Forelimb muscle (tissue), 1 donor: ENCODE measurements at regions not wholly inside any gene's neighbourhood (a gene's known extent, or its start where the extent isn't known, plus 50 kb on each side); places are given as distances from the start of the nearest gene placed in this dataset.

Experiments used
- DNase-seq: peaks from one replicate; pipeline ENCODE4 v3.0.0-alpha.2; 2013; ENCODE audit warnings: low read depth

DNA sequence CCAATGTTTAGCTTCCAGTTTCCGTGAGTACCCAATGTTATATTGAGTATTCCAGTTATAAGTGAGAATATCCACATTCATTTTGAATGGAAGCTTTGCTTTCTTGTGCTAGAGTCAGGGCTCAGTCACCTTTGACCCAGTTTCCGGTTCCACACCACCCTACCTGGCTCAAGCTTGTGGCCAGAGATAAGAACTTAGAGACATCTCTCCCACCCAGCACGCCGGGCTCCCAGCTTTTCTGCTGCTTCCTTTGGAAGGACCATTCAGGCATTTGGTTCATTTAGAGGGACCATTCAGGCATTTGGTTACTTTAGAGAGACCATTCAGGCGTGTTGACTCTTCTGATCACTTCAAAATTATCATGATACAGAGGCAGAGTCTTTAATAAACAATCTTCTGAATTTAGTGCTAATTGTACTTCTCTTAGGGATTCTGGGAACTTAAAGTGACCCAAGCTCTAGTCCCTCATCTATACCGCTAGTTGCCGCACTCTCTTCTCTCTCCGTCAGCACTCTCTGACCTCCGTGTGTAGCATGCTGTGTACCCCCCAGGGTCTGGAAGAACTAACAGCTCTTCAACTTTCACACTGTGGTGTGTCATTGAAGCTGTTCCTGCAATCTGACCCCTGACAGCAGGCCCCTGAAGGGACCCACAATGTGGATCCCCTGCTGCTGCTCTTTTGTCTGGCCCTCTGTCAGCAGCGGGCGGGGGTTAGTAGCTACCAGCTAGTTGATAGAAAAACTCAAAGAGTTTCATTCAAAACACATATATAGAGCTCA lies 943.1 kb downstream of the ARAP2 start:
- DNase-seq: no peak

DNA sequence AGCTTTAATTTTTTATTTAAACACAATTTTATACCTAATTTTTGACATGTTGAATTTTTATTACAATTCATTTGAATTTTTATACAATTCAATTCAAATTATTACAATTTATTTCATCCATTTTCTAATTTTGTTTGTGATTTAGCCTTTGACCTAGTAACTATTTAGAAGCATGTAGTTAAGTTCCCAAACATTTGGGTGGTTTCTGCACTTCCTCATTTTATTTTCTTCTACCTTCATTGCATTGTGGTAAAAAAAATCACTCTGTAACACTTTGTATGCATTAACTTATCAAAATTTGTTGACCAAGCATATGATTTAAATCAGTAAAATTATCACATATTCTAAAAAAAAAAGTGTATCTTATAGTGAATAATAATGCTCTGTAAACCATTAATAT lies 928.9 kb downstream of the ARAP2 start:
- DNase-seq: no peak

DNA sequence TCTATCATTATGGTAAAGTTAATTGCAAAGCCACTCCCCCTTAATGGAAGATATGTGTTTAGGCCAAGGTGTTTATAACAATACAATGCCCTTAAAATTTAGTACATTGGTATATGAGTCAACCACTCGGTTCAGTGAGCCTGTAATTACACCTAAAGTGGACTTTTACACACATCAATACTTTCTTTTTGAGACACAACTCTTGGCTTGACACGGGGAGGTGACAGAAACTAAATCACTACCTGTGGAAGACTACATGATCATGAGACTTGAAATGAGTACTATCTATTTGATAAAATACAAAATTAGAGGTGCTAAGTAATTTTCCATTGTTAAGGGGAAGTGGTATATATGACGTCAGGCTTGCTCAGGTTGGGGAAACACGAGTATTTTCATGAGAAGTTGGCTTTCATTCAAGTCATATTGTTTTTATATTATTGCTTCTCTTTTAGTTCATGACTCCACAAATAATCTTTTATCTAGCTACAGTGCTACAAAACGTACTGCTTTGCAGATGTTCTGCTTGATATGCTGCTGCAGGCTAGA lies 918.3 kb downstream of the ARAP2 start:
- DNase-seq: no peak

DNA sequence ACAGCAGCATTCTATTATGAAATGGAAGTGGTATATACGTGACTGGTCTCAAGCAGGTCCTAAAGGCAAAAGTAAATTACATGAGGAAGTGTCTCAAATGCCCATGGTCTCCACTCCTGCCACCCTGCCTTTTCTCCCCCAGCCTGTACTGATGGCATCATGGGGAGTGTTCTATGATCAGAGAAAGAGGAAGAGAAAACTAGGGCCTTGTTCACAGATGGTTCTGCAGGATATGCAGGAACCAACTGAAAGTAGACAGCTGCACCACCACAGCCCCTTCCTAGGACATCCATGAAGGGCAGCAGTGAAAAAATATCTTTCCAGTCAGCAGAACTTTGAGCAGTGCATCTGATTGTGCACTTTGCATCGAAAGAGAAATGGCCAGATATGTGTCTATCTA lies 901.5 kb downstream of the ARAP2 start:
- no peak for DNase-seq

DNA sequence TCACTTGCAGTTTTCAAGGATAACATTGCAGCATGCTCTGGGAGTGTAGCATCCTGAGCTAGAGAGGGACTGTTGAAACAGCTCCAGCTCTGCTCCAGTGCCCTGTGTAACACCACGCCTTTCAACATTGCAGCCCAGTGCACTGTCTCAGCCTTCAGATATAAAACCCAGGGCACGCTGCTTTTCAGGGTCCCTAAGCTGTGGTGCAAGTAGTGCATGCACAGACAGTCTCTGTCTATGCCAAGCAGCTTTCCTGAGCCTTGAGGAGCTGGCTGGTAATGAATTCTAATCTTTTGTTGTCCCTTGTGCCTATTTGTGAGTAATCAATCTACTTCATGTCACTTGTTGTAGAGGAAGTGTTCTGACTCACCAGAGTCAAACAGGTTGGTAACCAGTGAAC lies 897.0 kb downstream of the ARAP2 start:
- DNase-seq: no peak

DNA sequence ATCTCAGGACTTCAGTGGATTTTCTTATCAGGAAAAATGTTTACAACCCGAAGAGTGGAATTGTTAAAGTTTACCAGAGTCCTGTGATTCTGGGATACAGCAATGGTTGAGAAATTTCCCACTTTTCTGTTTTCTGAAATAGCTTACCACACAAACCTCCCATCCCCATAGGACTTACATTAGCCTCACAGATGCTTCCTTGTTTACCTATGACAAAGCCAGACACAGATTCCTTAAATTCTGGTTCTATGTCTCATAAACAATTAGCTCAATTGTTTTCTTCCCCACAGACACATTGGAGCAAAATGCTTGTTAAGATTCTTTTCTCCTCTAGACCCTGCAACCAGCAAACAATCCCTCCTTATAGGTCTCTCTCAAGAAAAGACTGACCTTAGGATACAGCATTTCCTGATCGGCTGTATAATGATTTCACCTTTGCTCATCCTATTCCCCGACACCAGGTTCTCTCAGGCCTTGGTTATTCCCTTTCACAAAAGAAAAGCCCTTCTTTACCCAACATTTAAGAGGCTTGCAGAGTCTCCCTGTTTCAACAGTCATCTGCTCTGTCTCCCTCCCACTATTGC lies 886.2 kb downstream of the ARAP2 start:
- no peak for DNase-seq

DNA sequence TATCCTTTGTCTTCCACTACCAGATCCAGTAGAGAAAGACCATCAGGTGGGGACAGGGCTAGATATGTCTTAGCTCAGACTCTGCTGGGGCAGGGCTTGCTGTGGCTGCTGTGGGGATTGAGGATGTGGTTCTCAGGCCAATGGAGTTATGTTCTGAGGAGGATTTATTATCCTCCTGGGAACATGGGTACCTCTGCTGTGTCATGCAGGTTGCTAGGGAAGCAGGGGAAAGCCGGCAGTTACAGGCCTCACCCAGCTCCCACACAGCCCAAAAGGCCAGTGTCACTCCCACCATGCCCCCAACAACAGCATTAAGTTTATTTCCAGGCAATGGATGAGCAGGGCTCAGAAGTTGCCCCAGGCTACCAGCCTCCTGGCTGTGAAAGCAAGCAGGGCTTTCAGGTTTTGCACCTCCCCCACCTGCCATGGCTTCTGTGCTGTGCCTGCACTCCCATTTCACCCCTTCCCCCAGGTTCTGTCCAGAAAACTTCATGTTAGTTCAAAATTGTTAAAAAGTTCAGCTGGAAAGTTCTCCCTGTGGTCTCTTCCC lies 879.9 kb downstream of the ARAP2 start:
- no peak for DNase-seq

DNA sequence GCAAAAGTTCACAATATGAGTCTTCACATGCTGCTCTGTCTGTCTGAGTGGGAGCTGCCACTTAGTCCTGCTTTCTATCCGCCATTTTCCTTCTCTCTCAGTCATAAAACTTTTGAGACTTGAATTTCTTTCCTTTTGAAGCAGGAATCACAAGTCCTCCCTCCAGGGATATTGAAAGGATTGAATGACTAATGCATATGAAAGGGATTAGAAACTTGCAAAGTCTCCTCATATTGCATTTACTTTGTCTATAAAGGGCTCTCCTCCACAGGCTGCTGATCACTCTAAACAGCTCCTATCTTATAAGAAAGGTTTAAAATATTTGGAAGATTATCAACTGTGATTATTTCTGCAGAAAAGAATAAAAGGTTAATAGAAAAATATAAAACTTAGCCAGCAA lies 879.1 kb downstream of the ARAP2 start:
- DNase-seq: no peak

DNA sequence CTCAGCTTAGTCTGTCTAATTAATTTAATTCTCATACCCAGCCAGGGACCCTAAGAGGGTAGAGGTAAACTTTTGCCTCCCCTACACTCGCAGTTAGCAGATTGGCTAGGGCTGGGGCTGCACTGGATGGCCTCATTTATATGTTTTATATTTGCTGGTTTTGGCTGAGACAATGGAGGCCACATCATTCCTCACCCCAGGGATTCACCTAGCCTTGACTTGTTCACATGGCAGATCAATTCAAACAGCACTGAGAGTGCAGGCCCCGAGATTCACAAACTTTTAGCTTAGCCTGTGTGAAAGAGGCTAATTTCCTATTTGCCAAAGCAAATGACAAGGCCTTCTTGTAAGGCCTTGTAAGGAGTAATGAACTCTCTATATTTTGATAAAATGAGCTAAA lies 844.4 kb downstream of the ARAP2 start:
- no peak for DNase-seq

DNA sequence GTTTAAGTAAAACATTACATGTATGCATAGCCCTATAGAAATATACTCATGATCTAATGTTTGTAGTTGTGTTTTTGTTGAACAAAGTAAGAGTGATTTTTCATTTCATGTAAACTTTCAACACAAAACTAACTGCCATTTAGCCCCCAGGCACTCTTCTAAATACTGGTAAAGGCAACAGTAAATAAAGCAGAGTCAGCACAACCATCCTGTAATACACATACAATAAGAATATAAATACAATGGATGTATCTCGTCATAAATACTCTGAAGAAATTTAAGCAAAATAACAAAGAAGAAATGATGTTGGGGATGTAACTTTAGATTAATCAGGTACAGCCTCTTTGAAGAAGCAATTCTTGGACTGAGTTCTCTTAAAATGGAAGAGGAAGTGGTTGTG lies 821.2 kb downstream of the ARAP2 start:
- no peak for DNase-seq

DNA sequence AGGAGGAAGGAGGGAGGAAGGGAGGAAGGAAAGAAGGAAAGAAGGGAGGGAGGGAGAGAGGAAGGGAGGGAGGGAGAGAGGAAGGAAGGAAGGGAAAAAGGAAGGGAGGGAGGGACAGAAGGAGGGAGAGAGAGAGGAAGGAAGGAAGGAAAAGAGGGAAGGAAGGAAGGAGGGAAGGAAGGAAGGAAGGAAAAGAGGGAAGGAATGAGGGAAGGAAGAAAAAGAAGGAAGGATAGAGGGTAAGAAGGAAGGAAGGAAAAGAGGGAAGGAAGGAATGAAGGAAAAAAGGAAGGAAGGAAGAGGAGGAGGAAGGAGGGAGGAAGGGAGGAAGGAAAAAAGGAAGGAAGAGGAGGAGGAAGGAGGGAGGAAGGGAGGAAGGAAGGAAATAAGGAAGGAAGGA lies 796.8 kb downstream of the ARAP2 start:
- no peak for DNase-seq

DNA sequence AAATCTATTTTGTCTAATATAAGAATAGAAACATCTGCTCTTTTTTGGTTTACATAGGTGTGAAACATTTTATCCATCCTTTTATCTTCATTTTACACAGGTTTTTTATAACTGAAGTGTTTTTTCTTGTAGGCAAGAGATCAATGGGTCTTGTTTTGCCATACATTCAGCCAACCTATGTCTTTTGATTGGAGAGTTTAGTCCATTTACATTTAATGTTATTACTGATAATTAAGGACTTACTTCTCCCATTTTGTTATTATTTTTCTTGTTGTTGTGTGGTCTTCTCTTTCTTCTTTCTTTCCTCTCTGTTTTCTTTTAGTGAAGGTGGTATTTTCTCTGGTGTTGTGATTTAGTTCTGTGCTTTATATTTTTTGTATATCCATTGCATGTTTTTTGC lies 785.3 kb downstream of the ARAP2 start:
- no peak for DNase-seq

DNA sequence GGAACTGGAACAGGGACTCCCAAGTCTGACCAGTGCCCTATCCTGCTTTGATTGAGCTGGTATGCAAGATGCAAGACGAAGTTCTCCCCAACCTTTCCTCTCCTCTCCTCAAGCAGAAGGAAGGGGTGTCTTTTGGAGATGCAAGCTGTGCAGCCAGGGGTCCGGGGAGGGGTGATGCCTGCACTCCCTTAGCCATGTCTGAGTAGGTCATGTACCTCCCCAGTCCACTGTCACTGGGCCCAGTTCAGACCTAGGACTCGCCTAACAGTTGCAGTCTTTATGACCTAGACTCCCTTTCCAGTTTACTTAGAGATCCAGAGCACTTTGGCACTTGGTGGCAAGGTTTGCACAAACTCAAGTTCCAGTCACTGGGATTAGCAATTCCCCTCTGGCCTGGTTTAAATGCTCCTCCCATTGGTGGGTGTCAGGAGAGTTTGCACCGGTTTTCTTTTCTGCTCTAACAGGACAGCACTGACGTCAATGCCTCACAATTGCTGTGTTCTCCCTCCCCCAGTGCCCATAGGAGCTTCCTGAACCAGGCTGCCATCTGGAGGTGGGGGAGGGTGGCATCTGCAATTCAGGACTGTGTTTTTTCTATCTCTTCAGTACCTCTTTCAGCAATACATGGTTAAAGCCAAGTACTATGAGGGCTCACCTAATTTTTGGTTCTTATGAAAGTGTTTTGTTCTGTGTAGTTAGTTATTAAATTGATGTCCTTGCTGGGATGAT lies 782.2 kb downstream of the ARAP2 start:
- no peak for DNase-seq

DNA sequence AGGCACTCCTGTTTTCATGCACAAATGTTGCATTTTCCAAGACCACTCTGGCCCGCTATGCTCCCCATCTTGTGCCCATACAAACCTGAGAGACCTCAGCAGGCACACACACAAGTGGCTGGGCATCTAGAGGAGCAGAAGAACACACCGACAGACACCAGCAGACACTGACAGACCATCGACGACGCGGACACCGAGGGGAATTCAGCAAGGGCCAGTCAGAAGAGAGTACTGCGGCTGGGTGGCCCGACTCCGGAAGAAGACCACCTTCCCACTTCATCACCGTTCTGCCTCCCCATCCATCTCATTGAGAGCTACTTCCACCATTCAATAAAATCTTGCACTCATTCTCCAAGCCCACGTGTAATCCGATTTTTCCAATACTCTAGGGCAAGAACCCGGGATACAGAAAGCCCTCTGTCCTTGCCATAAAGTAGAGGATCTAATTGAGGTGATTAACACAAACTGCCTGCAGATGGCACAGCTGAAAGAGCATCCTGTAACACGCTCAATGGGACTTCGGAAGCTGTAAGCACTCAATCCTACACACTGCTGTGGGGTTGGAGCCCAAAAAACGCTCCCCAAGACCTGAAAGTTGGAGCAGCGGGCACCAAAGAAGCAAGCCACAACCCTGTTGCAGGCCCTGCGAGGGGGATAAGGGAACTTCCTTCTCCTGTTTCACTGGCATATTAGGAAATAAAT lies 780.9 kb downstream of the ARAP2 start:
- DNase-seq: no peak

DNA sequence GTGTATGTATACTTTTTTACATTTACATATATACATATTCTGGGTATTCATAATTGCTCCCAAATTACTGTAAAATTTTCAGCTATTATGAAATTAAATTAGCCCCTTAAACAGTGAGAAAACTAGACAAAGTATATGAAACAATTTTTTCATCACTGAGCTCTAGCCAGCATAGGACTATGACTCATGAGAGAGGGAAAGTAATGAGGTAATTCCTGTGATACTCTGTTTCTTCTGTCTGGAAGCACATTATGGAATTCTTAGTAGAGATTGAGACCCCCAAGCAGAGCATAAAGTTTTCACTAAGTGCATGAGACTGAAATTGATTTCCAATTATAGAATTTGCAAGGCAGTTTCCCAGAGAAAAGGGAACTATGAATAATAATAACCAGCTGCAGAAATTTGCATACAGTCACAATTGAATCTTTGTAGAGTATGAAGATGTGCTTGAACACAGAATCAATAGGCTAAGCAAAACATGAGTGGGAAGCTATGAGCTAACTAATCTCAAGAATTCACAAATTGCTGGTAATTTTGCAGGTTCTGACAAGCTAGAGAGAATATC lies 779.3 kb downstream of the ARAP2 start:
- DNase-seq: no peak

DNA sequence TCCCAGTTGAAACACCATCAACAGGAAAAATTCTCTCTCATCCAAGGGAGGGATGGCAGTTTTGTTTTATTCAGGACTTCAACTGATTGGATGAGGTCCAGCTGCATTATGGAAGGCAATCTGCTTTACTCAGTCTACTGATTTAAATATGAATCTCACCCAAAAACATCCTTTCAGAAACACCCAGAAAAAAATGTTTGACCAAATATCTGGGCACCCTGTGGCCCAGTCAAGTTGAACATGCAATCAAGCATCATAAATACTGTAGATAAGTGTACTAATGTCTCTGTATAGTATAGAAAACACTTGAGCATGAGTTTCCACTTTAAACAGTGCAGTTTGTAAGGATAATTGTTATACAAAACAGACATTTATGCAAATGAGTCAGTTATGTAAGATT lies 753.2 kb downstream of the ARAP2 start:
- DNase-seq: no peak

DNA sequence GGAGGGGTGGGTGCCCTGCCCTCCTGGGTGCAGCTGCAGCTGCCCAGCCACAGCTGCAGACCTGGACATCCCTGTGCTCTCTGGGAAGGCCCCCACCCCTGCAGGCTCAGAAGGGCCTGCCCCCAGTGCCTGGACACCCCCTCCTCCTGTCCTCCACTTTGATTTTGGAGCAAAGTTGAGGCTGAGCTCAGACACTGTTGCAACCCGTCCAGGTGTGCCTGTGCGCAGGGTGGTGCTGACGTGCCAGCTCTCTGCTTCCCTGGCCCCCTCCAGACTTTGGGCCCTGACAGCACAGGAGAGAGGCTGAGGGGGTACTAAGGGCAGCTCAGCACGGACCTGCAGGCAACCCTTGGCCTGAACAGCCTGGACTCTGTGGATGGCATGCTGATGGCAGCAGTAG lies 750.3 kb downstream of the ARAP2 start:
- DNase-seq: no peak

DNA sequence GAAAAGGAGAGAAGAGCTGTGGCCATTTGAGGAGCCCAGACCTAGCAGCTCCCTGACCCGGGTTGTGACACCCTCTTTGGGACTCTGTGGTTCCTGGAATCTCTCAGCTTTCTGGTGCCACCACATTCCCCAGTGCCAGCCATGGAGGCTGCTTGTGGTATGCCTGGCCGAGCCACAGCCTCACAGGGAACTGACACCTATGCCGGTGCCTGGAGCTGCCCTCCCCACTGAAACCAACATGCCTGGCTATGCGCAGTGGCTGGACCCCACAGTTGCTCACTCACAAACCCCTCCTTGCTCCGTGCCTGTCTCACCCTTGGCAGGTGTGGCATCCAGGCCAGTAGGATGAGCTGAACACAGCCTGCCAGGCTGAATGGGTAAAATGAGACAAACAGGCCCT lies 749.4 kb downstream of the ARAP2 start:
- no peak for DNase-seq

DNA sequence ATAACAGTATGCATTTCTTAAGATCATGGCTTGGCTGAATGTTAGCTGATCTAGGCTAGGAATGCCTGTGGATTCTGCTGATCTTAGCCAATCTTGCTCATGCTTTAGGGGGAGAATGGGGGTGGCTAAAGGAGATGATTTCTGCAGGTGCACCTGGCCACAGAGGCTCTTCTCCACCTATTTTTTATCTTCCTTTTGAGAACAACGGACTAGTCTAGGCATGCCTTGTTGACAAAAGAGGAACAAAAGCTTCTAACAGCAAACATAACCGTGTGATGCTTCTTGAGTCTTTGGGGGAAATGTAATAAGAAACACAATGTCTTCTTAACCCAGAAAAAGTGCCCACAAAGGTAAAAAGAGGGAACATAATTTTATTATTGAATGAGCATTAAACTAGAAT lies 743.5 kb downstream of the ARAP2 start:
- no peak for DNase-seq

DNA sequence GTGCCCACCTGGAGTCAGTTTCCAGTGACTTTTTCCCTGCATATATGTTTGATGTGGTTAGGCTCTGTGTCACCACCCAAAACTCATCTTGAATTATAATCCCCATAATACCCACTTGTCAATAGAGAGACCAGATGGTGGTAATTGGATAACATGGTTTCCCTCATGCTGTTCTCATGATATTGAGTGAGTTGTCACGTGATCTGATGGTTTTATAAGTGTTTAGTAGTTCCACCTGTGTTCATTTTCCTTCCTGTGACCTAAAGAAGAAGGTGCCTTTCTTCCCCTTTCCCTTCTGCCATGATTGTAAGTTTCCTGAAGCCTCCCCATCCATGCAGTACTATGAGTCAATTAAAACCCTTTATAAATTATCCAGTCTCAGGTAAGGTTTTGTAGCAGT lies 740.9 kb downstream of the ARAP2 start:
- DNase-seq: no peak

DNA sequence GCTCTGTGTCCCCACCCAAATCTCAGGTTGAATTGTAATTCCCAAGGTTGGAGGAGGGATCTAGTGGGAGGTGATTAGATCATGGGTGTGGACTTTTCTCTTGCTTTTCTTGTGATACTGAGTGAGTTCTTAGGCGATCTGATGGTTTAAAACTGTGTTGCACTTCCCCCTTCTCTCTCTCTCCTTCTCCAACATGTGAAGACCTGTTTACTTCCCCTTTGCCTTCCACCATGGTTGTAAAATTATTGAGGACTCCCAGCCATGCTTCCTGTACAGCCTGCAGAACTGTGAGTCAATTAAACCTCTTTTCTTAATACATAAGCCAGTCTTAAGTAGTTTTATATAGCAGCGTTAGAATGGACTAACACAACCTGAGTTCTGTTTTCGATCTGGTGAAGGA lies 738.2 kb downstream of the ARAP2 start:
- no peak for DNase-seq

DNA sequence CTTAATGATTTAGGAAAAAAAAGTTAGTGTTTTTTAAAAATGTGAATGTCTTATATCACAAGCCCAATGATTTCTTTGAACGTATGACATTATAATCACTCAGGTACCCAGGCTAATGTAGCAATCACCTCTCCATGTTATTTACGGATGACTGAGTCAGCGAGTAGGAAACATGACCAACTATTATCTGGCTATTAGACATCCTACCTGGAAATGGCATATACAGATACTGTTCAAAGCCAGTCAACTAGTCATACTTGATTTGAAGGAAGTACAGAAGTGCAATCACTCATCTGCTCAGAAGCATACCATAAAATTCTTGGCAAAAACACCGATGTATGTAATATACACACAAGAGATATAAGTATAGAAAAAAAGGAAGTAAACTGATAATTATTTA lies 732.5 kb downstream of the ARAP2 start:
- DNase-seq: no peak
